HG03342 (cell line): ENCODE measurements at regions not wholly inside any gene's neighbourhood (a gene's known extent, or its start where the extent isn't known, plus 50 kb on each side); places are given as distances from the start of the nearest gene placed in this dataset.

Source experiments
- ATAC-seq: cut with Tn5 transposase; IDR thresholded peaks from one replicate; pipeline ENCODE4 v1.9.1; 2021; ENCODE audit warnings: mild to moderate bottlenecking, moderate library complexity; ENCODE audit not compliant: unreplicated experiment

DNA sequence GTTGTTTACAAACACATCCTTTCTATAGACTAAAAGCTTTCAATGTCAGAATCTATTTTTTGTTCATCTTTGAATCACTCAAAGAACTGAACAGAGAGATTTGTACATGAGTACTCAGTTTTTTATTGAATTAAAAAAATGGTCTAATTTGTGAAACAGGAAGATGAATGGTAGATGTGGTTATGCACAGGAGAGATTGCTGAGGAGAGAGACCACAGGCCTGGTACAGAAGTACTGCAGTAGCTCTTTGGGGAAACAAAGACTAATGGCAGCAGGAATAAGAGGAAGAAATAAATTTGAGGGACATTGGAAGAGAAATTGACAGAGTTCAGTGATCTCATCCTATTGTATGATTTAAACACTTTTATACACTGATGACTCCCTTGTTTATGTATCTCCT is 222.0 kb upstream of the ARGLU1 start:
- no peak for ATAC-seq

GRCh38 chr13:106786006-106786563 is 218.1 kb upstream of the ARGLU1 start:
- ATAC-seq = no peak

GRCh38 chr13:106774621-106775020 is 206.7 kb upstream of the ARGLU1 start:
- ATAC-seq = no peak

DNA sequence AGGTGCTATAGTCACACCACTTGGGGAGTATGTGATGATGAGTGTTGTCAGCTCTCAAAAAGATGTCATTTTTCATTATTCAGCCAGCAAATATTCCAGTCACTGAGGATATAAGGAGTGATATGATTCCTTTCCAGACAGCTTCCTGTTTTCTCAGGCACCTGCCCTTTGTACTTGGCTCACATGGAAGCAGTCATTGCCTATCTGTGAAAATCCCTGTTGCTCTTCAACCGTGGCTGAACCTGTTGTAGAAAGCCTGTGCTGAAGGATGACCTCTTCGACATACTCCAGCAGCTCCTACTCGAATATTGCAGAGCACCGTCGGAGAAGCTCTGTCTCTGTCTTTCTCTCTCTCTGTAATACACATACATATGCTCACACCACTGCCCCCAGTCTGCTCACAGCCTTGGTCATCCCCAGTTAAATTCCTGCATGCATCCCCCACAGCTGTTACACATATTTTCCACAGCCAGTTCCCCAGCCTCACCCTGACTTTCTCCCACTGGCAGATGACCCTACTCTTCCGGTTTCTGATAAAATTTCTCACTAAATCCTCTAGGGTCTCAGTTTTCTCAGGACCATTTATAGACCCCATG is 204.2 kb upstream of the ARGLU1 start:
- ATAC-seq = no peak

- ATAC-seq = no peak
These were observed 201.1 kb upstream of the ARGLU1 start for GRCh38 chr13:106768991-106769390.

- no peak for ATAC-seq
These were observed 194.8 kb upstream of the ARGLU1 start for GRCh38 chr13:106762708-106763107.

DNA sequence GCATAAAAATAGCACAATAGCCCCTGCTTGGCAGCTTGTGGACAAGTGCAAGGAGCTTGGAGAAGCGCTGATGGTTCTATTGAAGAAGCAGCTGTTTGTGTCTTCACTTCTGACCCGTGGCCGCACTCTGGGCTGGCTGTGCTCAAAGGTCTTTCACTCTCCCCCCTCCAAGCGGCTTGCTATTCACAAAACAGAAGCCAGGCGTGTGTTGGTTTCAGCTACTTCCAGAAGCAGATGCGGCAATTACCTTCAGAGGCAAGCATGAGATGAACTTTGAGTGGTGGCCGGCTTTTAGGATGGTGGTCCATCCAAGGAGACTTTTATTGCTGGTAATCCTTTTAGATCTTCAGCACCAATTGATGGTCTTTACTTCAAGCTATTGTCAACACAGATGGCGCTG is 188.5 kb upstream of the ARGLU1 start:
- ATAC-seq = no peak

- no peak for ATAC-seq
These were observed 187.6 kb upstream of the ARGLU1 start for GRCh38 chr13:106755542-106755941.

DNA sequence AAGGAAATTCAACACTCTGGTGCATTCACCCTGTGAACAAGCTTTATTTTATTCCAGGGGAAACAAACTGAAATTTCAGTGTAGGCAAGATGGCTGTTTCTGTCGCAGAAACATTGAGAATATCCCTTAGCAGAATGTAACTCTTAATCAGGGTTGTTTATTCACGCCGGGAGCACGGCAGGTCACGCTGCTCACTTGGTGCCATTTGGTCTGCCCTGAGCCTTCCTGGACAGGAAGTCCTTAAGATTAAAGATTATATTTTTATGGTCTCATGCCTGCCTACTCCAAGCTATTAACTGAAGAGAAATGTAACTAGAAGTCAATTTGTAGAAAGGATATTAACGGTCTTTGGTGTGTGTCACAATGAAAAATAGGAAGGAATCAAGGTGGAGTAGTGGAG is 185.3 kb upstream of the ARGLU1 start:
- ATAC-seq = no peak

- ATAC-seq = no peak
These were observed 184.7 kb upstream of the ARGLU1 start for GRCh38 chr13:106752584-106753170.

DNA sequence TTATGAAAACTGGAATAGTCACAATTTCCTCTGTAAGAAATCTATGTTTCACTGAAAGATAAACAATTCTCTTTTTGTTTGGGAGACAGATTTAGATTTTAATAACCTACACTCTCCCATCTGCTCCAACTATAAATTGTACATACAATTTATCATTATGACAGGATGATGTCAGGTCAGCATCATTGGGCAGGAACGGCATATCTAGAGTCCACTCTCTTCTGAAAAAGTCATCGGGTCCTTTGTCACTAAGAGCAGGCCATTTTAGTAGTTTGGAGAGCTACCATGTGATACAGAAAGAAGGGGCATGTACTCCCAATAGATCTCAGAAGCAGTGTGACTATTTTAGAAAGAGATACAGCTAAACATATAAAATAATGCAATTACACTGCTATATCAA is 180.8 kb upstream of the ARGLU1 start:
- ATAC-seq = no peak

DNA sequence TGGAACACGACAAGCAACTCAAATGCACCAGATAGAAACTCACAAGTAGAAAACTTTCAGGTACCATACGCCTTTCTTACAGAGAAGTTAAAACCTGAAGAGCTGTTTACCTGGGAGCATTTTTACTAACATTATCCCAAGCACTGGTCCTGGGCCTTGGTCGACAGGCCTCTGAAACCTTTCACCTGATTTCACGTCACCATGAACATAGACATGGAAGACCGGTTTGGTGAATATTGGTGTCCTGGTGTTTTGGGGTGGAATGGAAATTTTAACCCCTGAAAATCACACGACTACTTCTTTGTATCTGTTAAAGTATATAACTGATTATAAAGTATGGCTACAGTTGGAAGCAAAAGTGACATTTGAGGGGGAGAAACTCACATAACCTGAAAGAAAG is 176.6 kb upstream of the ARGLU1 start:
- ATAC-seq = no peak

GRCh38 chr13:106738186-106738678 is 170.3 kb upstream of the ARGLU1 start:
- no peak for ATAC-seq

GRCh38 chr13:106736941-106737340 is 169.0 kb upstream of the ARGLU1 start:
- ATAC-seq = no peak

DNA sequence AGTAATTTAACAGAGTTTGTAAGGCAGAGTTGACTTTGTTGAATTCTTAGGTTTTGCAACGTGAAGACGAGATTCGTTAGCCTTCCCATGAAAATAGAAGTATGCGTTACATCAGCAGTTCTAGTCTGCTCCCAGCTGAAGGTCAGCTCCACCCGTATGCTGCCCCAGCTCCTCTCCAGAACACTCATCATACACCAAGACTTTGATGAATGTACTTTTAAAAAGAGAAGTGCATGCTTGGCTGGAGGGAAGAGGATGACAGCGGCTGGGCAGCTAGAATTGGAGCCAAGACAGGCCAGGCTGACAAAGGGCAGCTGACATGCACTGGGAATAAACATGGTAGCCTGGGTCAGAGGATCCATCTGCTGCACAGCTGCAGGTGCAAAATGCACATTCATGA is 166.3 kb upstream of the ARGLU1 start:
- no peak for ATAC-seq

DNA sequence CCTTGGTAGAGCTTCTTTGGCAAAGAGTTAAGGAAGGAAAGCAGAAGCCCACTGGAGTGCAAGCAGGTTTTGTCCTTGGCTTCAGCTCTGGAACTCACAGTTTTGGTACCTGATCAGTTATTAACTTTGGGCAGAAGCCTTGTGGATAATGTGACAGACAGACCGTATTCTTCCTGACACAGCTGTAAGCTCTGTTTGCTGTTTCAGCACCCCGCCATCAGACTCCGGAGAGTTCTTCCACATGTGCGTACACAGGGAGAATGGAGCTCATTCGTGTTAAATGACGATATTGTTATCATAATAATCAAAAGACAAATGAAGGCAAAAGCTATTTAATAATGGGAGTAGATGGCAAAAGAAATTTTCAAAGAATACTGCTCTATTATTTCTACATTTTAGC is 155.1 kb upstream of the ARGLU1 start:
- no peak for ATAC-seq

- no peak for ATAC-seq
These were observed 154.7 kb upstream of the ARGLU1 start for GRCh38 chr13:106722620-106723019.

DNA sequence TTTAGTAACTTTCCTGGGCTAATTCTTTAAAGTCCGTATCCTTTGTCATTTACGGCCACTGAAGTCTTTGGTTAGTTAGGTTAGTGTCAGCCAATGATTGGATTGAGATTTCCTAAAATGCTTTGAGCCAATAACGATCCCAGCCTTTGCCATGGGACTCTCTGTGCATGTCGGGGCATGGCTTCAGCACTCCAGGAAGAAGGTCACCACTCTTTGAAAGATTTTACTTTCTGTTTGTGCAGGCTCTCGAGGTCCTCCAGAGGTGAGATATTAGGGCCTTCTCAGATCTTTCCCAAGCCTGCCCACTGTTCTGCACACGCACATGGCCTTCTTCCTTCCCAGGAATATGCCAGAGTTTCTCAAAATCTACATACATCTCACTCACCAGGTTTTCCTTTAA is 153.7 kb upstream of the ARGLU1 start:
- ATAC-seq = no peak

GRCh38 chr13:106714271-106714982 is 146.5 kb upstream of the ARGLU1 start:
- ATAC-seq = no peak

DNA sequence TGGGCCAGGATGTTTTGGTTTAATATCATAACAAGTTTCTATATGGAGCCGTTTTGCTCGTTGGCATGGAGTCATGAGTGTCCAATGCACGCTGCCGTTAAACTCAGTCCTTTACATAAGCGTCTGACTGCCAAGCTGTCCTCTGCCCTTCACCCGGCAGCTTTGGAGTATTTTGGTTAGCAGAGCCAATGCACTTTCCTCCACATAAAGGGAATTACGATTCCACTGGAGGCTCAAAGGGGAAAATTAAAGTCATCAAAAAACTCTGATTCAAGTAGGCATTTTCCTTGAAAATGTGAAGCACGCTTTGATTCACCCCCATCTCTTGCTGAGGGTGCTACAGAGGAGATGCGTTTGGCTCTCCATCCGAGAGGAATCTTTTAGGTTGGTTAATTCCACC is 144.4 kb upstream of the ARGLU1 start:
- no peak for ATAC-seq

DNA sequence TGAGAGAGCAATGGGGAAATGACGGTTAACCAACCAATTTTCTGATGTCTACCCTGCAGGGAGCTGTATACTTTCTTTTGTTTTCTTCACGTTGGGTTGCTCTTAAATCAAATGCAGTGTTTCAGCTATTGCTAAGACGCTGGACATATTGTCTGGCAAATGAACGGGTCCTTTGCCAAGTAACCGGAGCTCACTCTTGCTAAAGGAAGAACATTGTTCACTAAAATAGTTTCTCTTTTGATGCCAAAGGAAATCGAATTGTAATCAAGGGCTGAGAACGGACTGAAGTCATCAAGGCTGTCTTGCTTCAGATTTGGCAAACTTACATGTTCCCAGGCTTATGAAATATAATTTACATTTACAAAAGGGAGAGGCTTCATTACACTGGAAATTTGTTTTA is 142.3 kb upstream of the ARGLU1 start:
- no peak for ATAC-seq

- no peak for ATAC-seq
These were observed 141.6 kb upstream of the ARGLU1 start for GRCh38 chr13:106709522-106709921.
